DND-41 (cell line): ENCODE measurements at regions not wholly inside any gene's neighbourhood (a gene's known extent, or its start where the extent isn't known, plus 50 kb on each side); places are given as distances from the start of the nearest gene placed in this dataset.
"Not testable (repeated sequence)": the region's sequence is repeated elsewhere in the genome, so short reads cannot be mapped to it uniquely, and the experiment has no call there.

Experiments used
- ATAC-seq: fragments of 200-7000 bp; cut with Tn5 transposase; 3 replicates; pipeline ENCODE4 v1.9.1; 2021; ENCODE audit warnings: low read depth; ENCODE audit not compliant: insufficient read depth
- DNase-seq: peaks from one replicate; pipeline ENCODE4 v3.0.0-alpha.2; 2020
- H2AFZ ChIP-seq: 2 replicates; pipeline ENCODE4 v1.6.0; 2012; ENCODE audit warnings: low read depth, low read length
- H3K27ac ChIP-seq: 2 replicates; pipeline ENCODE4 v1.5.1; 2012; ENCODE audit warnings: low read length, inconsistent platforms
- H3K27me3 ChIP-seq: fragments of 200-600 bp; sonication (generic); 2 replicates; pipeline ENCODE4 v1.6.0; 2012; ENCODE audit warnings: low read length, mild to moderate bottlenecking, inconsistent platforms; ENCODE audit not compliant: insufficient read depth, poor library complexity
- H3K36me3 ChIP-seq: 2 replicates; pipeline ENCODE4 v1.5.1; 2012; ENCODE audit warnings: low read length, inconsistent platforms; ENCODE audit not compliant: insufficient read depth
- H3K4me1 ChIP-seq: 2 replicates; pipeline ENCODE4 v1.5.1; 2012; ENCODE audit warnings: mild to moderate bottlenecking, low read length; ENCODE audit not compliant: insufficient read depth
- H3K4me2 ChIP-seq: 2 replicates; pipeline ENCODE4 v1.6.0; 2012; ENCODE audit warnings: mild to moderate bottlenecking, moderate library complexity, low read length, inconsistent platforms; ENCODE audit not compliant: insufficient read depth
- H3K4me3 ChIP-seq, 2 experiments: fragments of 200-600 bp in 1 of 2; shearing (Covaris generic) in 1 of 2; 2 replicates each; pipeline ENCODE4 v1.5.1; 2012 to 2016; ENCODE audit warnings: inconsistent platforms in 2 of 2, low read length in 2 of 2, mild to moderate bottlenecking in 2 of 2, low read depth in 1 of 2, moderate library complexity in 1 of 2
- H3K79me2 ChIP-seq: 2 replicates; pipeline ENCODE4 v1.6.0; 2012; ENCODE audit warnings: low read length, inconsistent platforms; ENCODE audit not compliant: insufficient read depth
- H3K9ac ChIP-seq: 2 replicates; pipeline ENCODE4 v1.6.0; 2012; ENCODE audit warnings: low read depth, mild to moderate bottlenecking, inconsistent platforms, low read length, moderate library complexity
- H3K9me3 ChIP-seq: 2 replicates; pipeline ENCODE4 v1.5.1; 2012; ENCODE audit warnings: low read length, moderate library complexity, mild to moderate bottlenecking, inconsistent platforms; ENCODE audit not compliant: insufficient read depth, severe bottlenecking
- H4K20me1 ChIP-seq: 2 replicates; pipeline ENCODE4 v1.6.0; 2012; ENCODE audit warnings: low read length; ENCODE audit not compliant: insufficient read depth
- CTCF ChIP-seq: IDR thresholded peaks from 2 replicates; pipeline ENCODE4 v1.5.1; 2012; ENCODE audit warnings: borderline replicate concordance, low read length, moderate library complexity, mild to moderate bottlenecking; ENCODE audit not compliant: poor library complexity, severe bottlenecking; ENCODE audit errors: extremely low read depth
- EZH2 ChIP-seq: IDR thresholded peaks from 3 replicates; pipeline ENCODE4 v1.6.1; 2012; ENCODE audit warnings: borderline replicate concordance, low read depth, mild to moderate bottlenecking, moderate library complexity, low read length, inconsistent platforms; ENCODE audit not compliant: severe bottlenecking

- TF ChIP-seq EZH2 (no peak), CTCF (no peak)
- Histone ChIP-seq H3K4me2 (no peak overlapping the region), H3K79me2 (no peaks in the 10 kb centered on the region), H3K9me3 (no peaks in the 10 kb centered on the region), H4K20me1 (no peaks in the 10 kb centered on the region), H3K9ac (no peak overlapping the region), H2AFZ (no peak overlapping the region), H3K36me3 (no peaks in the 10 kb centered on the region), H3K27ac (no peak overlapping the region), H3K4me1 (no peaks in the 10 kb centered on the region), H3K27me3 (peaks cover 2% of the 10 kb centered on the region), H3K4me3 (no peak overlapping the region)
- DNase-seq (no peak), ATAC-seq (no peak)
Measured at GRCh38 chr2:205865056-205865455, 182.8 kb downstream of the NRP2 start.

- Histone ChIP-seq H4K20me1 (no peaks in the 10 kb centered on the region), H3K4me1 (no peaks in the 10 kb centered on the region), H3K79me2 (no peaks in the 10 kb centered on the region), H3K4me2 (no peak overlapping the region), H3K9ac (no peak overlapping the region), H2AFZ (no peak overlapping the region), H3K36me3 (no peaks in the 10 kb centered on the region), H3K27me3 (peaks cover 2% of the 10 kb centered on the region), H3K9me3 (no peaks in the 10 kb centered on the region), H3K4me3 (no peak overlapping the region), H3K27ac (no peak overlapping the region)
- DNase-seq = no peak
- no peak for TF ChIP-seq EZH2
- no peak for TF ChIP-seq CTCF
- no peak for ATAC-seq
Measured at GRCh38 chr2:205864491-205864890, 182.2 kb downstream of the NRP2 start.

- not testable (repeated sequence) for H3K4me2 ChIP-seq, H3K9me3 ChIP-seq, H2AFZ ChIP-seq, H3K27me3 ChIP-seq, H3K9ac ChIP-seq, H3K27ac ChIP-seq, H4K20me1 ChIP-seq, ATAC-seq, H3K79me2 ChIP-seq, DNase-seq, H3K4me3 ChIP-seq, H3K4me1 ChIP-seq, H3K36me3 ChIP-seq
Measured at GRCh38 chr2:205862761-205863160, 180.5 kb downstream of the NRP2 start.

- H3K4me2 ChIP-seq = no peak overlapping the region
- H3K4me1 ChIP-seq = no peaks in the 10 kb centered on the region
- H2AFZ ChIP-seq = no peak overlapping the region
- no peaks in the 10 kb centered on the region for H3K27me3 ChIP-seq
- H3K9me3 ChIP-seq = no peaks in the 10 kb centered on the region
- no peaks in the 10 kb centered on the region for H3K79me2 ChIP-seq
- H3K36me3 ChIP-seq = no peaks in the 10 kb centered on the region
- no peak for DNase-seq
- TF ChIP-seq EZH2 (no peak), CTCF (no peak)
- no peak overlapping the region for H3K9ac ChIP-seq
- no peak for ATAC-seq
- H3K4me3 ChIP-seq = no peak overlapping the region
- no peaks in the 10 kb centered on the region for H4K20me1 ChIP-seq
- H3K27ac ChIP-seq = no peak overlapping the region
Measured at GRCh38 chr2:205860885-205861284, 178.6 kb downstream of the NRP2 start.
